ENCODE measurements at regions not wholly inside any gene's neighbourhood (a gene's known extent, or its start where the extent isn't known, plus 50 kb on each side); places are given as distances from the start of the nearest gene placed in this dataset.

GRCh38 chr12:16719713-16720416, 113.9 kb upstream of the LMO3 start:
- H3K9me3 Mint-ChIP-seq (ENCODE audit: unreplicated experiment), result no peaks in the 10 kb centered on the region
- H3K36me3 Mint-ChIP-seq (ENCODE audit: low read depth, unreplicated experiment), result no peaks in the 10 kb centered on the region

GRCh38 chr12:16716928-16717327, 111.0 kb upstream of the LMO3 start:
- TF ChIP-seq CTCF (IDR thresholded peaks at IDR 0.05; ENCODE audit: unreplicated experiment), result no peak
- Mint-ChIP-seq H3K27ac (ENCODE audit: unreplicated experiment) (no peak overlapping the region), H3K36me3 (ENCODE audit: low read depth, unreplicated experiment) (no peaks in the 10 kb centered on the region), H3K4me1 (ENCODE audit: unreplicated experiment) (no peaks in the 10 kb centered on the region), H3K4me3 (ENCODE audit: unreplicated experiment) (no peak overlapping the region), H3K27me3 (ENCODE audit: unreplicated experiment) (no peaks in the 10 kb centered on the region), H3K9me3 (ENCODE audit: unreplicated experiment) (no peaks in the 10 kb centered on the region)
- DNase-seq (ENCODE audit: low spot score), result no peak

More at GRCh38 chr12:16719713-16720416, 113.9 kb upstream of the LMO3 start:
- no peak overlapping the region for H3K27ac Mint-ChIP-seq (ENCODE audit: unreplicated experiment)
- H3K4me1 Mint-ChIP-seq (ENCODE audit: unreplicated experiment), result no peaks in the 10 kb centered on the region
- no peak for DNase-seq (ENCODE audit: low spot score)
- no peaks in the 10 kb centered on the region for H3K27me3 Mint-ChIP-seq (ENCODE audit: unreplicated experiment)
- TF ChIP-seq CTCF (IDR thresholded peaks at IDR 0.05; ENCODE audit: unreplicated experiment), result no peak
- H3K4me3 Mint-ChIP-seq (ENCODE audit: unreplicated experiment), result no peak overlapping the region

GRCh38 chr12:16692099-16692498, 86.1 kb upstream of the LMO3 start:
- DNase-seq (ENCODE audit: low spot score), result no peak
- Mint-ChIP-seq H3K4me3 (ENCODE audit: unreplicated experiment) (no peak overlapping the region), H3K27me3 (ENCODE audit: unreplicated experiment) (no peaks in the 10 kb centered on the region), H3K36me3 (ENCODE audit: low read depth, unreplicated experiment) (no peaks in the 10 kb centered on the region), H3K4me1 (ENCODE audit: unreplicated experiment) (no peaks in the 10 kb centered on the region), H3K27ac (ENCODE audit: unreplicated experiment) (no peak overlapping the region), H3K9me3 (ENCODE audit: unreplicated experiment) (no peaks in the 10 kb centered on the region)
- no peak for TF ChIP-seq CTCF (IDR thresholded peaks at IDR 0.05; ENCODE audit: unreplicated experiment)

- Mint-ChIP-seq H3K4me1 (ENCODE audit: unreplicated experiment) (no peaks in the 10 kb centered on the region), H3K36me3 (ENCODE audit: low read depth, unreplicated experiment) (no peaks in the 10 kb centered on the region), H3K4me3 (ENCODE audit: unreplicated experiment) (no peak overlapping the region), H3K27me3 (ENCODE audit: unreplicated experiment) (no peaks in the 10 kb centered on the region), H3K9me3 (ENCODE audit: unreplicated experiment) (no peaks in the 10 kb centered on the region), H3K27ac (ENCODE audit: unreplicated experiment) (no peak overlapping the region)
- TF ChIP-seq CTCF (IDR thresholded peaks at IDR 0.05; ENCODE audit: unreplicated experiment), result no peak
- DNase-seq (ENCODE audit: low spot score), result no peak
Observed at GRCh38 chr12:16691624-16692023, 85.7 kb upstream of the LMO3 start.

GRCh38 chr12:16688200-16688599, 82.2 kb upstream of the LMO3 start:
- Mint-ChIP-seq H3K27ac (ENCODE audit: unreplicated experiment) (no peak overlapping the region), H3K4me3 (ENCODE audit: unreplicated experiment) (no peak overlapping the region)

More at GRCh38 chr12:16688200-16688599, 82.2 kb upstream of the LMO3 start:
- no peak for DNase-seq (ENCODE audit: low spot score)
- H3K9me3 Mint-ChIP-seq (ENCODE audit: unreplicated experiment), result no peaks in the 10 kb centered on the region
- no peaks in the 10 kb centered on the region for H3K4me1 Mint-ChIP-seq (ENCODE audit: unreplicated experiment)
- H3K36me3 Mint-ChIP-seq (ENCODE audit: low read depth, unreplicated experiment), result no peaks in the 10 kb centered on the region
- no peaks in the 10 kb centered on the region for H3K27me3 Mint-ChIP-seq (ENCODE audit: unreplicated experiment)
- no peak for TF ChIP-seq CTCF (IDR thresholded peaks at IDR 0.05; ENCODE audit: unreplicated experiment)
